ENCODE measurements at regions not wholly inside any gene's neighbourhood (a gene's known extent, or its start where the extent isn't known, plus 50 kb on each side); places are given as distances from the start of the nearest gene placed in this dataset.
"Not testable (repeated sequence)": the region's sequence is repeated elsewhere in the genome, so short reads cannot be mapped to it uniquely, and the experiment has no call there.

- no peak for DNase-seq
Observed at GRCh38 chr12:75863533-75863932, 168.0 kb downstream of the PHLDA1 start.

GRCh38 chr12:75862692-75863471 is 168.7 kb downstream of the PHLDA1 start:
- no peak for DNase-seq

- DNase-seq = no peak
Observed at GRCh38 chr12:75859868-75860267, 171.7 kb downstream of the PHLDA1 start.

GRCh38 chr12:75856235-75856634 is 175.3 kb downstream of the PHLDA1 start:
- no peak for DNase-seq

- no peak for DNase-seq
Observed at GRCh38 chr12:75855360-75855759, 176.2 kb downstream of the PHLDA1 start.

GRCh38 chr12:75854681-75855309 is 176.8 kb downstream of the PHLDA1 start:
- no peak for DNase-seq

GRCh38 chr12:75854137-75854536 is 177.4 kb downstream of the PHLDA1 start:
- not testable (repeated sequence) for DNase-seq

GRCh38 chr12:75853626-75854025 is 177.9 kb downstream of the PHLDA1 start:
- DNase-seq = no peak

- no peak for DNase-seq
Observed at GRCh38 chr12:75852956-75853355, 178.6 kb downstream of the PHLDA1 start.

- DNase-seq = no peak
Observed at GRCh38 chr12:75852143-75852542, 179.4 kb downstream of the PHLDA1 start.

- no peak for DNase-seq
Observed at GRCh38 chr12:75850721-75851462, 180.7 kb downstream of the PHLDA1 start.

GRCh38 chr12:75848961-75849360 is 182.6 kb downstream of the PHLDA1 start:
- no peak for DNase-seq

GRCh38 chr12:75848431-75848925 is 183.1 kb downstream of the PHLDA1 start:
- DNase-seq = no peak

GRCh38 chr12:75846102-75846501 is 185.5 kb downstream of the PHLDA1 start:
- DNase-seq = no peak

GRCh38 chr12:75844985-75845384 is 186.6 kb downstream of the PHLDA1 start:
- no peak for DNase-seq

- DNase-seq = no peak
Observed at GRCh38 chr12:75844049-75844770, 187.4 kb downstream of the PHLDA1 start.

GRCh38 chr12:75842090-75842489 is 189.5 kb downstream of the PHLDA1 start:
- no peak for DNase-seq

GRCh38 chr12:75840994-75841355 is 190.6 kb downstream of the PHLDA1 start:
- no peak for DNase-seq

GRCh38 chr12:75838309-75838708 is 193.3 kb downstream of the PHLDA1 start:
- no peak for DNase-seq

- DNase-seq = no peak
Observed at GRCh38 chr12:75837700-75838099, 193.9 kb downstream of the PHLDA1 start.

GRCh38 chr12:75836533-75836932 is 195.0 kb downstream of the PHLDA1 start:
- DNase-seq = no peak

GRCh38 chr12:75834591-75834990 is 197.0 kb downstream of the PHLDA1 start:
- DNase-seq = no peak

- DNase-seq = no peak
Observed at GRCh38 chr12:75833268-75833667, 198.3 kb downstream of the PHLDA1 start.

All from stimulated activated CD4-positive, alpha-beta T cell treated with anti-CD3 and anti-CD28 coated beads, Interleukin-4, amount 100 ng/mL, for 1 hour (primary cell).